Psoas muscle (tissue), 7 donors: ENCODE measurements at regions not wholly inside any gene's neighbourhood (a gene's known extent, or its start where the extent isn't known, plus 50 kb on each side); places are given as distances from the start of the nearest gene placed in this dataset.

Experiments
- ATAC-seq, 4 donors: fragments of 200-7000 bp; cut with Tn5 transposase; one replicate each; pipeline ENCODE4 v1.9.1; 2020; ENCODE audit warnings: moderate library complexity in 3 of 4, mild to moderate bottlenecking in 2 of 4
- DNase-seq, 2 donors: peaks; one replicate each; pipeline ENCODE4 v3.0.0-alpha.2; 2020
- H3K27ac ChIP-seq: fragments of 200-600 bp; one replicate; pipeline ENCODE4 v1.8.0; 2022
- H3K27me3 ChIP-seq, 3 donors: fragments of 200-600 bp in 1 of 3; one replicate each; pipeline versions ENCODE4 v1.6.1 to v1.8.0; 2013 to 2022; ENCODE audit warnings: low read length in 2 of 3, mild to moderate bottlenecking in 2 of 3, moderate library complexity in 1 of 3; ENCODE audit not compliant: insufficient read depth in 3 of 3
- H3K36me3 ChIP-seq, 2 donors: fragments of 200-600 bp in 1 of 2; one replicate each; pipeline versions ENCODE4 v1.6.1 to v1.8.0; 2013 to 2022; ENCODE audit warnings: low read depth in 1 of 2, mild to moderate bottlenecking in 1 of 2, moderate library complexity in 1 of 2; ENCODE audit not compliant: insufficient read depth in 1 of 2
- H3K4me1 ChIP-seq: fragments of 200-600 bp; one replicate; pipeline ENCODE4 v1.8.0; 2022
- H3K4me3 ChIP-seq: fragments of 200-600 bp; one replicate; pipeline ENCODE4 v1.8.0; 2022; ENCODE audit warnings: mild to moderate bottlenecking
- H3K9me3 ChIP-seq: fragments of 200-600 bp; one replicate; pipeline ENCODE4 v1.8.0; 2022
- WGBS, 3 donors: extraction: QIAGEN DNeasy Blood & Tissue Kit; methylation state at CpG; one replicate each; pipeline versions ENCODE4 v1.1.6 to v1.1.7; 2013; 5-methylcytosine and 5-hydroxymethylcytosine counted together
- intact Hi-C, 2 donors: fragments of 100-400 bp; cut with DNase I; formaldehyde crosslinking; loops; one replicate each; pipeline versions ENCODE4 v1.11.0 to v1.14.2; 2022
- TF ChIP-seq, protein P1 (sequence below): fragments of 200-600 bp; IDR thresholded peaks from one replicate; pipeline ENCODE4 v1.8.0; 2022; ENCODE audit warnings: antibody characterized with exemption
- donor health status: healthy with polysubstance abuse.
- donor health status: DM: no; HTN: no; CAD: no; lungs with moderate emphysema.
- donor health status: Bipolar disorder and iron deficiency.
- donor health status: healthy.
- donor health status: DM: yes; HTN: yes; CAD: no.
- donor health status: DM: no; HTN: no; CAD: no.
- donor health status: DM: yes; HTN: yes; CAD: no.

DNA sequence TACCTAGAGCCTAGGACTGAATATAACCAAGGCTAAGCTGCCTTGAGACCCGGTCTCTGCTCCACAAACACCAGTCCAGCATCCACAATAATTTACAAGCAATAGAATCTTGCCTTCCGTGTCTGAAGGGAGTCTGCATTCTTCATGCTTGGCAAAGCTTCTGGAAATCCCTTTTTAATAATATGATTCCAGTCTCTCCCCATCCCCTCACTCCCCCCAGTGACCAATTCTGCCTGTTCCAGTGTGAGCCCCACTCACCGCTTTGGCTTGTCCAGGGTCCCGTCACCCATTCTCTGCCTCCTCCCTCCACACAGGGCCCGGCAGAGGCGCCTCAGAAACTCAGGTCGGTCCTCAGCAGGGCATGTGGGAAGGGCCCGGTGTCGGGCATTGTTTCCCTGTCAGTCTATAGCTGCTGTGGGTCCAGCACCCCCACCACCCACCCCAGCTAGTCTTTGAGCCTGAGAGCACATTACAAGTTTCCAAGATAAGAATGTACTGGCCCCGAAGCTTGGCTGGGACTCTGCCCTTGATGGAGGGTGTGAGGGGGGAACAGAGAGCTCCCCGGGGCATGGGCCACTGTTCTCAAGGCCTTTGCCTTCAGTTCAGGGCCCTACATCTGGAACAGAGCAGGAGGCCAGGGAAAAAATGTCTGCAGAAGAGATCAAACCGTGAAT is 129.7 kb upstream of the MYCN start:
- intact Hi-C loops: no loop called here
- 77 to 81% (median 80%) methylated on average over 12 of the region's 12 CpGs for WGBS, 3 donors
- H3K27me3 ChIP-seq: no peaks in the 10 kb centered on the region
- DNase-seq: no peak
- TF ChIP-seq, protein P1, sequence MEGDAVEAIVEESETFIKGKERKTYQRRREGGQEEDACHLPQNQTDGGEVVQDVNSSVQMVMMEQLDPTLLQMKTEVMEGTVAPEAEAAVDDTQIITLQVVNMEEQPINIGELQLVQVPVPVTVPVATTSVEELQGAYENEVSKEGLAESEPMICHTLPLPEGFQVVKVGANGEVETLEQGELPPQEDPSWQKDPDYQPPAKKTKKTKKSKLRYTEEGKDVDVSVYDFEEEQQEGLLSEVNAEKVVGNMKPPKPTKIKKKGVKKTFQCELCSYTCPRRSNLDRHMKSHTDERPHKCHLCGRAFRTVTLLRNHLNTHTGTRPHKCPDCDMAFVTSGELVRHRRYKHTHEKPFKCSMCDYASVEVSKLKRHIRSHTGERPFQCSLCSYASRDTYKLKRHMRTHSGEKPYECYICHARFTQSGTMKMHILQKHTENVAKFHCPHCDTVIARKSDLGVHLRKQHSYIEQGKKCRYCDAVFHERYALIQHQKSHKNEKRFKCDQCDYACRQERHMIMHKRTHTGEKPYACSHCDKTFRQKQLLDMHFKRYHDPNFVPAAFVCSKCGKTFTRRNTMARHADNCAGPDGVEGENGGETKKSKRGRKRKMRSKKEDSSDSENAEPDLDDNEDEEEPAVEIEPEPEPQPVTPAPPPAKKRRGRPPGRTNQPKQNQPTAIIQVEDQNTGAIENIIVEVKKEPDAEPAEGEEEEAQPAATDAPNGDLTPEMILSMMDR: no peak
- ATAC-seq: no peak
- H3K4me1 ChIP-seq: no peaks in the 10 kb centered on the region
- H3K4me3 ChIP-seq: no peak overlapping the region
- no peak overlapping the region for H3K27ac ChIP-seq
- no peaks in the 10 kb centered on the region for H3K36me3 ChIP-seq
- H3K9me3 ChIP-seq: no peaks in the 10 kb centered on the region

DNA sequence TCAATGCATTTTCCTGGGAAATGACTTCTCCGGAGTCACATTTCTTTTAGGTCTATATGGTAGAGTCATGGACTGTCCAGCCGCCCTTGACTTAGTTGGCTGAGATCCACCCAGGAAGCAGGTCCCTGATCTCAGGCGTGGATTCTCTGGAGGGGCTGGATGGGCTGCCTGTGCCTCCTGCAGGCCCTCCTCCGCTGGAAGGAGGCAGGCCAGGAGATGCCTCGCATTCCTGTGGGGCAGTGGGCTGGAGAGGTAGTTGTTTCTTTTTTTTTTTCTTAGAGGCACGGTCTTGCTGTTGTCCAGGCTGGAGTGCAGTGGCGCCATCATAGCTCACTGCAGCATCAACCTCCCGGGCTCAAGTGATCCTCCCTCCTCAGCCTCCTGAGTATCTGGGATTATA is 129.0 kb upstream of the MYCN start:
- ATAC-seq (no peak), DNase-seq (no peak)
- Histone ChIP-seq H3K4me3 (no peak overlapping the region), H3K27me3 (no peaks in the 10 kb centered on the region), H3K27ac (no peak overlapping the region), H3K36me3 (no peaks in the 10 kb centered on the region), H3K4me1 (no peaks in the 10 kb centered on the region), H3K9me3 (no peaks in the 10 kb centered on the region)
- TF ChIP-seq, protein P1: no peak
- intact Hi-C loops: no loop called here
- WGBS, 3 donors: 73 to 87% (median 78%) methylated on average over 8 of the region's 8 CpGs

DNA sequence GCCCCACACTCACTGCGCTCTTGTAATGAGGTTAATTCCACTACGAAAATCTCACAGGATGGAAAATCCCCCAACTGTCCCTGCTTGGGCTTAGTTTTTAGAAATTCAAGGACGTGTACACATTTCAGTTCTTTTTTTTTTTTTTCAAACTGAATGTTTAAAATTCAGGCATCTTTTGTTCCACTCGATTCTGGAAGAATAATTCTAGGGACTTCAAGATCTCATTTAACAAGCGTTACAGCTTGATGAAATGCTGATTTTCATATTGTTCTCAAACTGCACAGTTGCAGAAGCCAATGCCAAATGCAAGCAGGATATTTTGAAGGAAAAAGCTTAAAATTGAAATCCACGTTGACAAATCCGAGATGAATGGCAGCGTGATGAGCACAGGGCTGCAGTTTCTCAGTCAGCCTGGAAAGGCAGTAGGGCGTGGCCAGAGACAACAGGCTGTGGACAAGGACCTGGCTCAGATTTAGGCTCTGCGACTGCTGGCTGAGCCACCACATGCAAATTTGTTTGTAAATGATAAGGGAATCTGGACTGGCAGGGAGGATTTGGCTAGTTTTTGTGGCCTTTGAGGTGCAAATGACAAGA is 128.1 kb upstream of the MYCN start:
- DNase-seq: no peak
- no peak for ATAC-seq
- no peak overlapping the region for H3K27ac ChIP-seq
- TF ChIP-seq, protein P1: no peak
- H3K4me1 ChIP-seq: no peaks in the 10 kb centered on the region
- H3K36me3 ChIP-seq: no peaks in the 10 kb centered on the region
- WGBS, 3 donors: 44 to 63% (median 48%) methylated on average over 10 of the region's 10 CpGs
- H3K9me3 ChIP-seq: no peaks in the 10 kb centered on the region
- intact Hi-C loops: no loop called here
- no peaks in the 10 kb centered on the region for H3K27me3 ChIP-seq
- no peak overlapping the region for H3K4me3 ChIP-seq

DNA sequence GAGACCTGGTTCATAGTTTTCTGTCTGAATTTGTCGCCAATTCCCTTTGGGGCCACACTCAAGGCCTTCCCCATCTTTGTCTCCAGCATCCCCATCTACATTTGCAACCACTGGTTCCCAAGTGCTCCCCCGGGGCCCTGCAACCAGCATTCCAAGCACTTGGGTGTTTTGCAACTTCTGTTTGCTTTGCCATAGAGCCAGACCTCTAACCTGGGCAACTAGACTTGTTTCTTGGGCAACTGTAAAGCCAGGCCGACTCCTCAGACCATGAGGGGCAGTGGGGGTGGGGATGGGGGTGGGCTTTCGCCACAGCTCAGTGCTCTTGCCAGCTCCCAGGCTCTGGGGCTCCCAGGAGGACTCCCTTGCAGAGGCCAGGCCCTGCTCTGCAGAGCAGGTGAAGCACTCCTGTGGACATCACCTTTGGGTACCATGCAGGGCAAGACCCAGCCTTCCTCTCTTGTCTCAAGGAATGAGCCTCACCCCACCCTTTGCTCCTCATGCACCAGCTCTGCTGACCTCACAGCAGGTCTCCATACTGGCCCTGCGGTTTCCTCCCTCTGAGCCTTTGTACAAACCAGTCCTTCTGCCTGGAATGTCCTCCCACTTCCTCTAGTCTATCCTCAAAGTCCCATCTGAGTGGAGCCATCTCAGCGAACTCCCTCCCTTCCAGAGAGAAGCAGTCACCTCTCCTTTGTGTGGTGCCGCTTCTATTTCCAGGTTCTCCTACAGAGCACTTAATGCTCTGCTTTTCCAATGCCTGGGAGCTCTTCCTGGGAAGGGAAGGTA is 126.7 kb upstream of the MYCN start:
- DNase-seq (no peak), ATAC-seq (no peak)
- no peaks in the 10 kb centered on the region for H3K27me3 ChIP-seq
- intact Hi-C loops: no loop called here
- WGBS, 3 donors: 93 to 96% (median 96%) methylated on average over 7 of the region's 7 CpGs
- H3K27ac ChIP-seq: no peak overlapping the region
- TF ChIP-seq, protein P1: no peak
- H3K9me3 ChIP-seq: no peaks in the 10 kb centered on the region
- no peak overlapping the region for H3K4me3 ChIP-seq
- no peaks in the 10 kb centered on the region for H3K4me1 ChIP-seq
- no peaks in the 10 kb centered on the region for H3K36me3 ChIP-seq
